Ishikawa (cell line): ENCODE measurements at regions not wholly inside any gene's neighbourhood (a gene's known extent, or its start where the extent isn't known, plus 50 kb on each side); places are given as distances from the start of the nearest gene placed in this dataset.

Experiments
- CEBPB ChIP-seq: IDR thresholded peaks from 2 replicates; pipeline ENCODE4 v1.6.1; 2012
- CREB1 ChIP-seq: IDR thresholded peaks from 2 replicates; pipeline ENCODE4 v1.6.1; 2012; ENCODE audit warnings: low read depth
- EGR1 ChIP-seq: IDR thresholded peaks from 2 replicates; pipeline ENCODE4 v1.6.1; 2012
- EP300 ChIP-seq: IDR thresholded peaks from 2 replicates; pipeline ENCODE4 v1.6.1; 2012; ENCODE audit warnings: borderline replicate concordance
- FOXM1 ChIP-seq: IDR thresholded peaks from 2 replicates; pipeline ENCODE4 v1.6.1; 2012; ENCODE audit warnings: low read depth, borderline replicate concordance
- MAX ChIP-seq: IDR thresholded peaks from 2 replicates; pipeline ENCODE4 v1.6.1; 2012
- NFIC ChIP-seq: IDR thresholded peaks from 2 replicates; pipeline ENCODE4 v1.6.1; 2012
- RAD21 ChIP-seq: IDR thresholded peaks from 2 replicates; pipeline ENCODE4 v1.6.1; 2012; ENCODE audit warnings: low read depth
- REST ChIP-seq: IDR thresholded peaks from 2 replicates; pipeline ENCODE4 v1.6.1; 2012; ENCODE audit warnings: low read depth, mild to moderate bottlenecking
- TAF1 ChIP-seq: IDR thresholded peaks from 2 replicates; pipeline ENCODE4 v1.6.1; 2012; ENCODE audit warnings: low read depth, mild to moderate bottlenecking
- TCF12 ChIP-seq: IDR thresholded peaks from 2 replicates; pipeline ENCODE4 v1.6.1; 2012; ENCODE audit warnings: low read depth
- TEAD4 ChIP-seq: IDR thresholded peaks from 2 replicates; pipeline ENCODE4 v1.6.1; 2012
- USF1 ChIP-seq: IDR thresholded peaks from 2 replicates; pipeline ENCODE4 v1.6.1; 2012
- YY1 ChIP-seq: IDR thresholded peaks from 2 replicates; pipeline ENCODE4 v1.6.1; 2012; ENCODE audit warnings: low read depth
- ZBTB7A ChIP-seq: IDR thresholded peaks from 2 replicates; pipeline ENCODE4 v1.6.1; 2012; ENCODE audit warnings: low read depth

GRCh38 chr9:129333617-129334104, 155.6 kb upstream of the IER5L start:
- TF ChIP-seq CREB1 (no peak), USF1 (no peak), FOXM1 (no peak), CEBPB (no peak), NFIC (no peak), ZBTB7A (no peak), TAF1 (peak; percentile 26; the same call in 1 of the 2 replicates), MAX (no peak; the same call in 1 of the 2 replicates)

GRCh38 chr9:129332581-129332980, 154.5 kb upstream of the IER5L start:
- TF ChIP-seq TAF1 = no peak
- no peak for TF ChIP-seq RAD21
- TF ChIP-seq FOXM1 = no peak
- no peak for TF ChIP-seq CEBPB
- TF ChIP-seq REST = no peak
- TF ChIP-seq NFIC = no peak
- TF ChIP-seq YY1 = no peak
- no peak for TF ChIP-seq TEAD4
- no peak for TF ChIP-seq ZBTB7A
- no peak for TF ChIP-seq USF1
- TF ChIP-seq TCF12 = no peak
- TF ChIP-seq MAX = no peak

- TF ChIP-seq CEBPB (no peak), TCF12 (no peak), NFIC (no peak), EGR1 (no peak)
These were observed 153.9 kb upstream of the IER5L start for GRCh38 chr9:129331772-129332500.

- TF ChIP-seq YY1 (no peak), EP300 (no peak), ZBTB7A (no peak), NFIC (no peak), RAD21 (no peak), TEAD4 (no peak), TCF12 (no peak), CEBPB (no peak), USF1 (no peak), MAX (no peak), REST (no peak), TAF1 (no peak), FOXM1 (no peak), CREB1 (no peak), EGR1 (no peak)
These were observed 153.4 kb upstream of the IER5L start for GRCh38 chr9:129331493-129331765.

GRCh38 chr9:129330711-129331492, 152.8 kb upstream of the IER5L start:
- TF ChIP-seq CEBPB (peak; percentile 33; the same call in 1 of the 2 replicates), USF1 (no peak), TCF12 (no peak), YY1 (peak; percentile 77), RAD21 (no peak)
